ENCODE measurements at regions not wholly inside any gene's neighbourhood (a gene's known extent, or its start where the extent isn't known, plus 50 kb on each side); places are given as distances from the start of the nearest gene placed in this dataset.
"Not testable (repeated sequence)": the region's sequence is repeated elsewhere in the genome, so short reads cannot be mapped to it uniquely, and the experiment has no call there.

DNA sequence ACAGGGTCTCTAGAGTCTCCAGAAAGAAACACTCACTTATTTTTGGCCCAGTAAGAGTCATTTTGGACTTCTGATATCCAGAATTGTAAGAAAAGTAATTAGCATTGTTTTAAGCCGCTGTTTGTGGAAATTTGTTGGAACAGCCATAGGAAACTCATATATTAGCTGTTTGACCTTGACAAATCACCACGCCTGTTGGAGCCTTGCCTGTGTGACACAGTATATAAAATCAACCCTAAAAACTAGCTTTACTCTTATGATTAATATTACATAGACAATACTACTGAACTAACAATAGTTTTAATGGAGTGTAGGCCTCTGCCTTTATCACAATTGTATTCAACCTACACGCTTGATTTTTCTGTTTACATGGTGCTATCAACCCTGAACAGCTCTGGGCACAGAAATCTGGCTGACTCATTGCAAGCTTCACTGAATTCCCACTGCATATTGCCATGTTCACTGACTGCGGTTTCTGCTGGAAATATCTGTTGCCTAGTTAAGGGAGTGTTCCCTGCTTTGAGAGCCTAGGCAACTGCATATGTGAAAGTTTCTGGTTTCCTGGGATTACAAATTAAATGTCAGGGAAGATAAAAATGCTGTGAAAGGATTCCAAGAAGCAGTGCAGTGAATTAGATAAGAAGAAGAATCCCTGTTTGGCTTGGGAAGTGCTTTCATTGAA is 419.5 kb upstream of the DEPDC1 start:
- ChIA-PET CTCF (no interaction called here), POLR2A (ENCODE audit: low non-redundant PET) (no interaction called here)
- TF ChIP-seq, protein P1, sequence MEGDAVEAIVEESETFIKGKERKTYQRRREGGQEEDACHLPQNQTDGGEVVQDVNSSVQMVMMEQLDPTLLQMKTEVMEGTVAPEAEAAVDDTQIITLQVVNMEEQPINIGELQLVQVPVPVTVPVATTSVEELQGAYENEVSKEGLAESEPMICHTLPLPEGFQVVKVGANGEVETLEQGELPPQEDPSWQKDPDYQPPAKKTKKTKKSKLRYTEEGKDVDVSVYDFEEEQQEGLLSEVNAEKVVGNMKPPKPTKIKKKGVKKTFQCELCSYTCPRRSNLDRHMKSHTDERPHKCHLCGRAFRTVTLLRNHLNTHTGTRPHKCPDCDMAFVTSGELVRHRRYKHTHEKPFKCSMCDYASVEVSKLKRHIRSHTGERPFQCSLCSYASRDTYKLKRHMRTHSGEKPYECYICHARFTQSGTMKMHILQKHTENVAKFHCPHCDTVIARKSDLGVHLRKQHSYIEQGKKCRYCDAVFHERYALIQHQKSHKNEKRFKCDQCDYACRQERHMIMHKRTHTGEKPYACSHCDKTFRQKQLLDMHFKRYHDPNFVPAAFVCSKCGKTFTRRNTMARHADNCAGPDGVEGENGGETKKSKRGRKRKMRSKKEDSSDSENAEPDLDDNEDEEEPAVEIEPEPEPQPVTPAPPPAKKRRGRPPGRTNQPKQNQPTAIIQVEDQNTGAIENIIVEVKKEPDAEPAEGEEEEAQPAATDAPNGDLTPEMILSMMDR (conservative IDR thresholded peaks at IDR 0.05; ENCODE audit: low read depth) = no peak
- peak; percentile 3 for DNase-seq (ENCODE audit: low spot score)
- H3K27ac ChIP-seq = no peak overlapping the region

DNA sequence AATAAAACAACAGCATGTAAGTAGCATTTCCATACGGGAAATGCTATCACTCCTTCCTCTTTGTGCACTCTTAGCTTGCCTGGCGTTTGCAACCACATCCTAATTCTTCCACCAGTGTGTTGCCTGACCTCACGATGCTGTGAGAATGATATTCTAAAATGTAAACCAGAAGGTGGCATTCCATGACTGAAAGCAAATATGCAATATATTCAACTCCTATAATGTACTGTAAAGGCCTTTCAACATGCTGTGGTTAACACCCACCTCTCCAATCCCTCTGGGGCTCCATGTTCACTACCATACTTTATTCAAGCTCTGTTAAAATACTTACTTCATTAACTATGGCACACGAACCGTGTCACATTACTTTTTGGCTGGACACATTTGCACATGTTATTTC is 420.6 kb upstream of the DEPDC1 start:
- CTCF ChIA-PET = interaction anchor here (0.6 kb wide), 1 partner anchor 14 kb away, joined by 3 read pairs; no protein-coding TSS in a partner anchor
- no peak for DNase-seq (ENCODE audit: low spot score)
- POLR2A ChIA-PET (ENCODE audit: low non-redundant PET) = no interaction called here
- TF ChIP-seq, protein P1 (conservative IDR thresholded peaks at IDR 0.05; ENCODE audit: low read depth) = no peak
- H3K27ac ChIP-seq = no peak overlapping the region

DNA sequence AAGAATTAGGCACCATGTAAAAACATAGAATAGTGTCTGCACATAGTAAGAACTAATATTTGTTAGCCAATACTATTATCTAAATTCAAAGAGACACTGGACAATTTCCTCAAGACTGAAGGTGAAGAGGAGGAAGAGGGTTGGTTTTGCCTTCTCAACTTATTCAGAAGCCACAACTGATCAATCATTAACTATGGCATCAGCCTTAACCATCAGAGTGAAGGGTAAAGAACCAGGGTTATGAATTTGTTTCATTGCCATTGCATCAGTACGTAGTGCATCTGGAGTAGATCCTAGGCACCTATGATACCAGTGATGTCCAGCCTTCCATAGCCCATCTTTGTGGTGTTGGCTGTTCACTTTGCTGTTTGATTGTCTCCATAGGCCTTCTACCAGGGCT is 421.7 kb upstream of the DEPDC1 start:
- TF ChIP-seq, protein P1 (conservative IDR thresholded peaks at IDR 0.05; ENCODE audit: low read depth) = no peak
- no peak overlapping the region for H3K27ac ChIP-seq
- ChIA-PET CTCF (no interaction called here), POLR2A (ENCODE audit: low non-redundant PET) (no interaction called here)
- DNase-seq (ENCODE audit: low spot score) = no peak

DNA sequence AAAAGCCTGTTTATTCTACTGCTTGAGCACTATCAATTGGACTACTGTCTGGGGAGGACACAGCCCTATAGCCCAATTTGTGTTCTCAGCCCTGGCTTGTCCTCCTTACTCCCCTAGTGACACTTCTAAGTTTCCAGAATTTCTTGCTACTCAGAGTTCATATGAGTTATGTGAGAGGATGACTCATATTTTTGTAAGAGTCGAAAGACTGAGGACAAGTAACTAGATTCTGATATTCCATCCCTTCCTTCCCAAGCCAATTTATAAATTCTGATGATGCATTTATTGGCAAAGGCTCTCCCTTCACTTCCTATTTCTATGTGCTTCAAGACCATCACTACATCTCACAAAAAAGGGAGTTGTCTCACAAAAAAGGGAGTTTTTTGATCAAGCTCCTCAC is 422.2 kb upstream of the DEPDC1 start:
- no peak overlapping the region for H3K27ac ChIP-seq
- TF ChIP-seq, protein P1 (conservative IDR thresholded peaks at IDR 0.05; ENCODE audit: low read depth) = no peak
- no peak for DNase-seq (ENCODE audit: low spot score)
- POLR2A ChIA-PET (ENCODE audit: low non-redundant PET) = no interaction called here
- CTCF ChIA-PET = no interaction called here

DNA sequence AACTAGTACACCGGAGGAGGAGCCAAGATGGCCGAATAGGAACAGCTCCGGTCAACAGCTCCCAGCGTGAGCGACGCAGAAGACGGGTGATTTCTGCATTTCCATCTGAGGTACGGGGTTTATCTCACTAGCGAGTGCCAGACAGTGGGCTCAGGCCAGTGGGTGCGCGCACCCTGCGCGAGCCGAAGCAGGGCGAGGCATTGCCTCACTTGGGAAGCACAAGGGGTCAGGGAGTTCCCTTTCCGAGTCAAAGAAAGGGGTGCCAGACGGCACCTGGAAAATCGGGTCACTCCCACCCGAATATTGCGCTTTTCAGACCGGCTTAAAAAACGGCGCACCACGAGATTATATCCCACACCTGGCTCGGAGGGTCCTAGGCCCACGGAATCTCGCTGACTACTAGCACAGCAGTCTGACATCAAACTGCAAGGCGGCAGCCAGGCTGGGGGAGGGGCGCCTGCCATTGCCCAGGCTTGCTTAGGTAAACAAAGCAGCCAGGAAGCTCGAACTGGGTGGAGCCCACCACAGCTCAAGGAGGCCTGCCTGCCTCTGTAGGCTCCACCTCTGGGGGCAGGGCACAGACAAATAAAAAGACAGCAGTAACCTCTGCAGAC is 426.7 kb upstream of the DEPDC1 start:
- POLR2A ChIA-PET (ENCODE audit: low non-redundant PET); CTCF ChIA-PET; H3K27ac ChIP-seq; DNase-seq (ENCODE audit: low spot score): not testable (repeated sequence)

DNA sequence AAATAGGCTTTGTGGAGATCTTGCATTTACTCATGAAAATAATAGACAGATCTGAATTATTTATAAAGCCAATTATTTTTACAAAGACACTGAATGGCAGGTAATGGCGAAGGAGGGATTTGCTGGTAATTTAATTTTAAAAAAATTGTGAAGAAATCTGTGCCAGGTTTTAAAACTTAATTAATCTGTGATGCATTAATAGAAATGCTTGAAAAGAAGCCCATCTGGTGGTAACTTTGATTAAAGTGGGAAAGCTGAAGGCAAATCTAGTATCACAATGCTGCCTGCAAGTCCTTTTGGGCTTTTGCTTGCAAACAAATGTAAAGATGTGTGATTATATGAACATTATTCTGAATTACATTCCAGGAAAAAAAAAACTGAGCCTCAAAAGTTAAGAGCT is 433.2 kb upstream of the DEPDC1 start:
- POLR2A ChIA-PET (ENCODE audit: low non-redundant PET) = no interaction called here
- CTCF ChIA-PET = no interaction called here
- TF ChIP-seq, protein P1 (conservative IDR thresholded peaks at IDR 0.05; ENCODE audit: low read depth) = no peak
- H3K27ac ChIP-seq = no peak overlapping the region
- DNase-seq (ENCODE audit: low spot score) = no peak

DNA sequence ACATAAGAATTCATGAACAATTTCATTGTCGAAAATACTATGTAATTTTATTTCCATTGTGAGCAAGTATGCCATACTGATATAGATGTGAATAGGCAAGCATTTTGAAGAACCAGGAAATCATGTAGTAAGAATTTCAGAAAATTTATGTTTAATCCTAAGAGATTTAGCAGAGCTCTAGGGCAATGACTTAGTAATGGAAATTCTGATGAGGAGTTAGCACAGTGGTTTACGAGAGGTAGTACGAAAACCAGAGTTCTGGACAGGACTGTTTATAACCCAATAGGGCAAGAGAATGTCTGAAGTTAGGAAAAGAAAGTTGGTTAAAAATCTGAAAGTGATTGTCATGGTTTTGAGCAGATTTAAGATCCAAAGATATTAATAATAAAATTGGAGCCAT is 439.6 kb upstream of the DEPDC1 start:
- ChIA-PET POLR2A (ENCODE audit: low non-redundant PET) (no interaction called here), CTCF (no interaction called here)
- TF ChIP-seq, protein P1 (conservative IDR thresholded peaks at IDR 0.05; ENCODE audit: low read depth) = no peak
- no peak overlapping the region for H3K27ac ChIP-seq
- no peak for DNase-seq (ENCODE audit: low spot score)

Measured in RWPE1 (cell line).